ENCODE measurements at regions not wholly inside any gene's neighbourhood (a gene's known extent, or its start where the extent isn't known, plus 50 kb on each side); places are given as distances from the start of the nearest gene placed in this dataset.
"Not testable (repeated sequence)": the region's sequence is repeated elsewhere in the genome, so short reads cannot be mapped to it uniquely, and the experiment has no call there.

- DNase-seq (ENCODE audit: low spot score), result no peak
Observed at GRCh38 chr3:110324171-110324705, 747.4 kb upstream of the NECTIN3 start.

- DNase-seq (ENCODE audit: low spot score), result no peak
Observed at GRCh38 chr3:110327870-110328269, 743.7 kb upstream of the NECTIN3 start.

- DNase-seq (ENCODE audit: low spot score), result not testable (repeated sequence)
Observed at GRCh38 chr3:110331562-110331961, 740.1 kb upstream of the NECTIN3 start.

GRCh38 chr3:110332629-110333028 is 739.0 kb upstream of the NECTIN3 start:
- no peak for DNase-seq (ENCODE audit: low spot score)

GRCh38 chr3:110341047-110341446 is 730.6 kb upstream of the NECTIN3 start:
- DNase-seq (ENCODE audit: low spot score), result peak; percentile 25

GRCh38 chr3:110343376-110343775 is 728.2 kb upstream of the NECTIN3 start:
- peak; percentile 54 for DNase-seq (ENCODE audit: low spot score)

- DNase-seq (ENCODE audit: low spot score), result peak; percentile 34
Observed at GRCh38 chr3:110343945-110344344, 727.7 kb upstream of the NECTIN3 start.

GRCh38 chr3:110344487-110344886 is 727.1 kb upstream of the NECTIN3 start:
- no peak for DNase-seq (ENCODE audit: low spot score)

GRCh38 chr3:110344897-110345767 is 726.5 kb upstream of the NECTIN3 start:
- DNase-seq (ENCODE audit: low spot score), result no peak

GRCh38 chr3:110349295-110349694 is 722.3 kb upstream of the NECTIN3 start:
- no peak for DNase-seq (ENCODE audit: low spot score)

GRCh38 chr3:110352841-110353604 is 718.6 kb upstream of the NECTIN3 start:
- no peak for DNase-seq (ENCODE audit: low spot score)

- DNase-seq (ENCODE audit: low spot score), result no peak
Observed at GRCh38 chr3:110362751-110363150, 708.9 kb upstream of the NECTIN3 start.

- DNase-seq (ENCODE audit: low spot score), result not testable (repeated sequence)
Observed at GRCh38 chr3:110367289-110367688, 704.3 kb upstream of the NECTIN3 start.

GRCh38 chr3:110375751-110376518 is 695.7 kb upstream of the NECTIN3 start:
- no peak for DNase-seq (ENCODE audit: low spot score)

- DNase-seq (ENCODE audit: low spot score), result no peak
Observed at GRCh38 chr3:110378481-110378880, 693.1 kb upstream of the NECTIN3 start.

- no peak for DNase-seq (ENCODE audit: low spot score)
Observed at GRCh38 chr3:110381992-110382391, 689.6 kb upstream of the NECTIN3 start.

GRCh38 chr3:110383356-110383755 is 688.3 kb upstream of the NECTIN3 start:
- no peak for DNase-seq (ENCODE audit: low spot score)

GRCh38 chr3:110384601-110385000 is 687.0 kb upstream of the NECTIN3 start:
- peak; percentile 12 for DNase-seq (ENCODE audit: low spot score)

GRCh38 chr3:110389005-110389404 is 682.6 kb upstream of the NECTIN3 start:
- DNase-seq (ENCODE audit: low spot score), result no peak

- DNase-seq (ENCODE audit: low spot score), result no peak
Observed at GRCh38 chr3:110390372-110390771, 681.2 kb upstream of the NECTIN3 start.

- DNase-seq (ENCODE audit: low spot score), result no peak
Observed at GRCh38 chr3:110391042-110391441, 680.6 kb upstream of the NECTIN3 start.

Measured in AG08395 (cell line).